ENCODE measurements at regions not wholly inside any gene's neighbourhood (a gene's known extent, or its start where the extent isn't known, plus 50 kb on each side); places are given as distances from the start of the nearest gene placed in this dataset.

DNA sequence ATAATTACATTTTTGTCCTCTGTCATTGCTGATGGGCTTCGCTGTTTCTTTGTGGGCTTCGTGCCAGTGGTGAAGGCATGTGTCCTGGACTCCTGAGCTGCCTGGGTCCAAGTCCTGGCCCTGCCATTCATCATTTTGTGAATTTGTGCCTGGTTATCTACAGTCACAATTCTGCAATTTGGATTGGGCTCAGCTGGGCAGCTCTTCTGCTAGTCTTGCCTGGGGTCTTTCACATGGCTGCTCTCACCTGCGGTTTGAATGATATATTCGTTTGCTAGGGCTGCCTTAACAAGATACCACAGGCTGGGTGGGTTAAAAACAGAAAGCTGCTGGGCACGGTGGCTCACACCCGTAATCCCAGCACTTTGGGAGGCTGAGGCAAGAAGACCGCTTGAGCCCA is 192.7 kb upstream of the IER5L start:
- TF ChIP-seq EP300 (IDR thresholded peaks at IDR 0.05) = no peak
- TF ChIP-seq POLR2A (IDR thresholded peaks at IDR 0.05; ENCODE audit: low read depth) = no peak
- TF ChIP-seq CTCF (IDR thresholded peaks at IDR 0.05) = no peak

All from esophagus muscularis mucosa (tissue), 4 donors.